GM21390 (cell line): ENCODE measurements at regions not wholly inside any gene's neighbourhood (a gene's known extent, or its start where the extent isn't known, plus 50 kb on each side); places are given as distances from the start of the nearest gene placed in this dataset.
A peak's percentile ranks its signal among the peaks of the same experiment; 100 is the strongest.

Experiments used
- ATAC-seq: cut with Tn5 transposase; IDR thresholded peaks from one replicate; pipeline ENCODE4 v1.9.1; 2021; ENCODE audit not compliant: unreplicated experiment

DNA sequence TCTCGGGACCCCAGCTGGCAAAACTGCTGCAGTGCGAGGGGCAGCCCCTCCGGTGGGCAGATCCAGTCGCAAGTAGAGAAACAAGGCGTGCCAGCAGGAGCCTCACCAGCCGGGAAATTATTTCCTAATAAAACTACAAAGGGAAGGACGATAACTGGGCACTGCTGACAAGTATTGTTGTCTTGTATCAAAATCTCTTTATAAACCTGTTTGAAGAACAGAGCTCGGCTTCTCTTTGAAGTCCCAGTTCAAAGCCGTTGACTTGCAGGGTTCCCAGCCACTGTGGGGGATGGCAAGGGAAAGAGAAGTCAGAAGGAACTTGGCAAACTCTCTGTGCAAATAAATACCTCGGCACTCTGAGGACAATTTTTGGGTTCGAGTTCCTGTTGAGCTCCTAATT lies 504.5 kb downstream of the CD83 start:
- ATAC-seq, result no peak

DNA sequence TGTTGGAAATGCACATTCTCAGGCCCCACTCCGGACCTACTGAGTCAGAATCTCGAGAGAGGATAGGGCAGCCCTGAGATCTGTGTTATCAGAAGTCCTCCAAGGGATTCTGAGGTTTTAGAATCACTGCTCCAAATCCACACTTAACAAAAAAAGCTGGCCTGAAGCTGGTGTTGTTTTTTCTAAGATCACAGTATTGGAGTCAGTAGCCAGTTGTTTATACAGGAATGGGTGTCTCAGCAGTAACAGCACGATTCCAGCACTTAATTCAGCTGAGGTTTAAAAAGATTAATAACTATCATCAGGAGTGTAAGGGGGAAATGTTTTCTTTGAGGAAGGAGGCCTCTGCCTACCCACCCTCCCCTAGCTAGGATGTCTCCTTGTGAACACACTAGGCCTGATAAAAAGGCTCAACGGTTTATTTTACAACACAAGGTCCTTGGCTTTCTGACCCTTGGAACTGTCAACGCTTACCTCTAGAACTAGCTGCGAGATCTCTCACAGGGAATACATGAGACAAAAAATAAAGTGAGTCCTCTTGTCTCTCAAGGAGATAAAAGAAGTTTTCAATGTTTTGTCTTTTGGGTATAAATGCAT lies 505.4 kb downstream of the CD83 start:
- ATAC-seq, result no peak

DNA sequence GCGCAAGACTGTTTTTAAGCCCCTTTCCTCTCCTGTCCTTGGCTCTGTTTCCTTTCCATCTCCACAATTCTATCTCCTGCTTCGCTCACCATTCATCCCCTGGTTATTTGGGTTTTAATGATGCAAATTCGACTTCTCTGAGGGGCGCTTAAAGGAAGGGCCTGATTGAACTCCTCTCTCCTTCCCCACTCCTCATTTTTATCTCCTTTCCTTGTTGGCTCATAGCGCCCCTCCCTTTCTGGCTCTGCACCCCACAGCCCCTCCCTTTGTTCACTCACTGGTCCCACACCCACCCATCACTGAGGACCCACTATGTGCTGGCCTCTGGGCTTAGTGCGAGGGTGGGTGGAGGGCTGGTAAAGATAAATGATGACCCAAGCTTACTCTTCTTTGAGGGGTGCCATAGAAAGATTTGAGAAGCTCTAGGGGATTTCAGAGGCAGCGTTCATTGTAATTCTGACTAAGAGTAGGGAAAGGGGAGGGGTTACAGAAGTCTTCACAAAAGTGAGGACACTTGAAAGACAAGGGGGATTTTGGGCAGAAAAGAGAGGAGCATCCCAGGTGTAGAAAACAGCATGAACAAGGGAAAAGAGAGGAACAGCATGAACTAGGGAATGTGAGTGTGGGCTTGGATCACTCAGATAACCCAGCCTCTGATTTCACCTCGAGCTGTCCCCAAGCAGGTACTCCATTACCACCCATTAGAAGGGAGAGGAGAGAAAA lies 507.8 kb downstream of the CD83 start:
- ATAC-seq, result no peak

DNA sequence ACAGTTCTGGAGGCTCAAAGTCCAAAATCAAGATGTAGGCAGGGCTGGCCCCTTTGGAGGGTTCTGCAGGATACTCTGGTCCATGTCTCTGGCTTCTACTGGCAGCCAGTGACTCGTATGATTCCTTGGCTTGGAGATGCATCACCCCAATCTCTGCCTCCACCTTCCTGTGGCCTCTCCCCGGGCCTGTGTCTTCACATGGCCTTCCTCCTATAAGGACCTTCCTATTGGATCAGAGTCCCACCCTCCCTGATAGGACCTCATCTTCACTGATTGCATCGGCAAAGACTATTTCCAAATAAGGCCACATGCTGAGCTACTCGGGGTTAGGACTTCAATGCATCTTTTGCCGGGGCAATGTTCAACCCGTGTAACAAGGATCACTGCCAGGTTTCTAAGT lies 509.0 kb downstream of the CD83 start:
- ATAC-seq, result no peak

DNA sequence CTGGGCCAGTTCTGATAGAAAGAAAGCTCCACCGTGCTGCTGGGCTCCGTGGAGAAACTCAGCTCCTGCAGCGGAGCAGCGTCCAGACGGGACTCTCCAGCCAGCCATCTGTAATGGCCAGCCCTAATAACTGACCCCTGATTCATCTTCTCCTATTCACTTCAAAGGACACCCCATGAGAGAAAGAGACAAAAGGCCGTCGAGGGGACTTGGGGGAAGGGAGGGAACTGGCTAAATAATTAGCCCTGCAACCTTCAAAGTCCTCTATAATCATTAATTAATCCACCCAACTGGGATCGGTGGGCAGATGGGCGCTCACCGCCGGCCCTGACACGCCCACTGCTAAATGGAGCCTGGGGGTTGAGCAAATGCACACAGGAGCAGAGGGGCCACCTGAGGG lies 512.4 kb downstream of the CD83 start:
- no peak for ATAC-seq

DNA sequence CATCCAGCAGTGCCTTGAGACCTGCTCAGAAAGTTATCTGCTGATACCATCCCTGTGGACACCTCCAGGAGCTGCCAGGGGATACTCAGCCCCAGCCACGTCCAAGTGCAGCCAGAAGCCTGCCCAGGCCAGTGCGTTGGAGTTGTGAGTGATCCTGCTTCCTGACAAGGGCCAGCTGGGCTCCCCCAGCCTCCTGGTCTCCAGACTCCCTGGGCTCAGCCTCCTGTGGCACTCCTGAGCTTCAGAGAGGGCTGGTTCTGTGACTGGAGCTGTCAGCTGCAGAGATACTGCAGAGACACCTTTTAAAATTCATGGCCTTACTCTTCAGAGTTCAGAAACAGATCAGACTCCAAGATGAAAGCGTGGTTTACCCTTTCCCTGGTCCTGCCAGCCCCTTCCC lies 515.9 kb downstream of the CD83 start:
- ATAC-seq, result no peak

DNA sequence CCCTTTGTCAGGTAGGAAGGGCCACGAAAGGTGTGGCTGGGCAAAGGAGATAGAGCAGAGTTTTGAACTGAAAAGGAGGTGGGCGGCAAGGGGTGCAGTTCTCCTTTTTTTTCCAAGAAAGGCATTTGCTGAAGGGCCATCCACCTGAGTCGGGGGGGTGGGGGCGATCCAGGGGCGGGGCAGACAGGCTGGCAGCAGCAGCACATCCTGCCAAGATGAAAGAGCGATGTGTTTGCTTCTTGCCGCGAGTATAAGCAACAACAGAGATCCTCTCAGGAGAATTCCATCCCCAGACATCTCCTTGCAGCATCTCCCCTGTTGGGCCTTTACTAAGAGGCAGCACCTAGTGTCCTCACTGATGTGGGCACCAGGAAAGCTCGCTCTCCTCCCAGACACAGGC lies 516.5 kb downstream of the CD83 start:
- no peak for ATAC-seq

DNA sequence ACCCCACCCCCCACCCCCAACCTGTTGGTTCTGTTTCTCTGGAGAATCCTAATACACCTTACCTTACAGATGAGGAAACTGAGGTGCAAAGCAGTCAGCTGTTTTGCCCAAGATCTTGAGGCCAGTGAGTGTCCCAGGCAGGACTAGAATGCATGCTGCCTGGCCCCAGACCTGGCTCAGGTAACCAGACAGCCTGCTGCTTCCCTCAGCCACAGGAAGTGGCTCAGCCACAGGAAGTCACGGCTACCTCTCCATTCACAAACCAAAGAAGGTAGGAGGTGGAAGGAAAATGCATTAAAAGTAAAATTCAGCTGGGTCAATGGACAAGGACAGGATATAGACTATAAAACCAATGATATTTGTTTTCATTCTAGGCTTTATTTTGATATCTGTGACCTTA lies 517.6 kb downstream of the CD83 start:
- no peak for ATAC-seq

DNA sequence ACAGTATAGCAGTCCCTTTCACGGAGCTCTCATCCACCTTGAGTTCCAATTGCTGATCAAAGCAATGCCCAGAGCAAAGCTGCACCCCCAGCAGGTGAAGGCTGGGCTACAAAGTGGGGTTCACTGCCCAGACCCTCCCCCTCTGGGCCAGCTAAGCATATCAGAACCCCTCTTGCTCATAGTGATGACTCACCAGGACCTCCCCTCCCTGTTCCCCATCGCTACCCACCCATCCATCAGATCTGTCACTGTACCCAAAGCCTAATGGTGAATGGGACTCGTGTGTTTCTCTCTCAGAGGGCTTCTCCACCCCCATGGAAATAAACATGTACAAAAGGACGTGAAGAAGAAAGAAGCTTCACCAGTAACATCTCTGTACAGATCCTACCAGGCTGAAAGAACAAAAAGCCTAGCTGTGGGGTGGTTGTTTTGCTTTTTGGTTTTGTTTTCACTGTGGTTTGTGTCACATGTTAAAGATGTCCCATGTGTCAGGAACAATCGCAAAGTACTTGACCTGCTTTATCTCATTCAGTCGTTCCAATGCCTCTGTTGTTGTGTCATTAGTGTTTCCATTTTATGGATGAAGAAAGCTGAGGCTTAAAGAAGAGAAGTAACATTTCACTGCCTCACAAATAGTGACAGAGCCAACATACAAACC lies 518.5 kb downstream of the CD83 start:
- peak; percentile 73 for ATAC-seq

DNA sequence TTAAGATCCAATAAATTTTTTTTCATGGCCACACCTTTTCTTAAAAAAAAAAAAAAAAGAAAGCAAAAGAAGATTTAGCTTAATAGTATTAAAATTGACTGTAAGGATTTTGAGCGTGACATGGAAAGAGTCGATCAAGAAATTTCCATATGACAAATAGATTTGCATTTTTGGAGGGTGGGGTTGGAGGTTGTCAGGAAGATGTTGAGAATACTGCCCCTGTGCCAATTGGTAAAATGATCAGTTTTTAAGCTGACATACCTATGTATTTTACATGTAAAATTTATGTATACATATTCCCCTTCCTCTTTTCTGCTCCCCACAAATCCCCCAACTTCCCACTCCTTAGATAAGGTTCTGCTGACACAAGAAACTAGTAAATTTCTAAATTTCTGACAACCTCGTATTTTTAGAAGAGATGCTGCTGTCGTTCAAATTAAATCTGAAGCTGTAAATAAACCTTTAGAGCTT lies 520.9 kb downstream of the CD83 start:
- ATAC-seq, result no peak

DNA sequence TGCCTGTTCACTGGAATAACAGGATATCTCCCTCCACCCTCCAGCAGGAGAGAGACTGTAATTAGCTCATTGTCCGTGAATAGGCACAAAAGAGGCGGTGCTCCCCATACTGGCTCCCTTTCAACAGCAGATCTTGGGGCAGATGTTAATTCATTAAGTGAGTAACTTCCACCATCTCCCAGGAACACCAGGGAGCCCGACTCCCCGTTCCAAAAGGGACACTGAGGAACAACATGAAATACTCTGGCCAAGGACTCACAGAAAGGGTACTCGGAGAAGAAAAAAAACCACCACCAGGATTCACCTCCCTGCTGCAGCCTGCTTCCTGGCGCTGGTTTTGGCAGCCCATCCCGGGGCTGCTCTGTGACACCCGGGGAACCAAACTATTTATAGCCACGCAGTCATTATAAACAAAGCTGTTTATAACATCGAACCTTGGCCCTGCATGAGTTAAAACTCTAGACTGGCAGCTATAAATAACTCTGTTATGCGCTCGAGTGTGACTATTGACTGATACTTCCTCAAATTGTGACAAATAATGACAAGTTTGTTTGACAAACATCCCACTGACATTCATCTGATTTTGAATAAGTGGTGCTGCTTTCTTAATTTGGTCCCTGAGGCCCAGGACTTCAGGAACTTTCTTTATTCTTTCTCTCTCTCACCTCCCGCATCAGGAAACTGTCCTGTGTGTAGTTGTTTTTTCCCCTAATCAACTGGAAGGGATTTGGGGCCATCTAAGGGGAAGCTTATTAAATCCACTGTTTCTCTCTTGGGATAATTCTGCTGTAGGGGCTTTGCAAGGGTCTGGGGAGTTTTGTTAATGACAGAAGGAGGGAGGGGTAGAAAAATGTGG lies 521.6 kb downstream of the CD83 start:
- ATAC-seq, result no peak

DNA sequence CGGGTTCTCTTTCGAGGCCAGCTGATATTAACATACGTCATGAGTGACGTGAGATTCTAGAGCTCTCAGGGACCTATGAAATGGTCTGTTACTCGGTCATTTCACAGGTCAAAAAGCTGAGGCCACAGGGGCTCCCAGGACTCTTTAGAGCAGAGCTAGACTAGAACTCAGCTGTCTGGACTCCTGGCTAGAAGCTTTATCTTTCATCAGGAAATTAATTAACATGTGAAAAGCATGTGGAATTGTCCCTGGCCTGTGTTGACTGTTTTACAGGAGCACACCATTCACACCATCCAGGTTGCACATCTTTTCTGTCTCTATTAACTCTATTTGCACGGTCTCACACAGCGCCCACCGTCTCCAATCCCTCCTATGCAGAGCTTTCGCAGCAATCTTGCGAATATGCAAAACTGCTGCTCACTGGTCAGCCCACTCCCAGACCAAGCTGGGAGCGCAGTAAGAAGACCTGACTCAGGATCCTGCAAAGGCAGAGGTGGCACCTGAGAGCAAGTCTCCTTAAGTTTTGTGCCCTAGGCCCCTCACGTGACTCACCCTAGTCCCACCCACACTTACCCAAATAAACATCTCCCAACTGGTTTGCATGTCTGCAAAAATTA lies 522.5 kb downstream of the CD83 start:
- ATAC-seq, result no peak

DNA sequence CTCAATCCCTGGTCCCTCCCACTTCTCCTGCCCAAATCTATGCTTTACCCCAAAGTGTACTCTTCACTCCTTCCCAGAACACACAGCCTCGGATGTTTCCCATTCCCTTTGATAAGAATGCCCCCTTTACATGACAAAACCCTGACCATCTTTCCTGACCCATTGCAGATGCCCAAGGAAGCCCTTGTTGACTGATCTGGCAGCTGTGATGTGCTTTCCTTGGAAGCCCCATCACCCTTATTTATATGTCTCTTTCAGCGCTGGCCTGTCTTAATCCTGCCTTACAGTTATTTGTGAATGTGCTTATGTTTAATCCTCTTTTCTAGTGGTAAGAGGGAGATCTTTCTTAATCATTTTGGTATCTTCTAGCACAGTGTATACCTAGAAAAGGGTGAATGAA lies 523.1 kb downstream of the CD83 start:
- no peak for ATAC-seq

DNA sequence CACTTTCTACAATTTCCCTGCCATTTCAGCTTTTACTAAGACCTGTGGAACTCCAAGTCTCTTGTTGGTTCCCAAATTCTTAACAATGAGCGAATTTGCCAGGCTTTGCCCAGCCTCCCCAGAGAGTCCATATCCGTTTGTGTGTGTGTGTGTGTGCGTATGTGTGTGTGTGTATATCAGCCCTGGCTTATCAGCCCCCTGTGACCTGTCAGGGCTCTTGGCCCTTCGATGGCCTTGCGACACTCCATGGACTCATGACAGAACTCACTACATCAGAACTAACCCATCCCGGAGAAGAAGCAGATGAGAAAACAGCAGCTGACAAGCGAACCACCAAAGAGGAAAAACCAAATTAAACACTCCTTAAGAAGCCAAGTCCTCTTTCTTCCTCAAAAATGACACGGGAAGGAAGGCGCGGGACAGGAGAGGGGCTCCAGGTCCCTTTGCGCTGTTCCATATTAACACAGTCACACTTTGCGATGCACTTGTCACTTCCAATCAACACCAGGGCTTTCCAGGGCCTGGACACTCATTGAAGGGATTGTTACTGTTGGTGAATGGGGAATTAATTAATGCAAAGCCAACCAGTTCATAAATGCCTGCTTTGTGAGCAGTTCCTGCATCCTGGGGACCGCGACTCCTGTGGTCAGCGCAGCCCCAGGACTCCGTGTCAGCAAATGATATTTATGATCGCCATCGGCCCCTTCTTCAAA lies 524.0 kb downstream of the CD83 start:
- ATAC-seq, result no peak

DNA sequence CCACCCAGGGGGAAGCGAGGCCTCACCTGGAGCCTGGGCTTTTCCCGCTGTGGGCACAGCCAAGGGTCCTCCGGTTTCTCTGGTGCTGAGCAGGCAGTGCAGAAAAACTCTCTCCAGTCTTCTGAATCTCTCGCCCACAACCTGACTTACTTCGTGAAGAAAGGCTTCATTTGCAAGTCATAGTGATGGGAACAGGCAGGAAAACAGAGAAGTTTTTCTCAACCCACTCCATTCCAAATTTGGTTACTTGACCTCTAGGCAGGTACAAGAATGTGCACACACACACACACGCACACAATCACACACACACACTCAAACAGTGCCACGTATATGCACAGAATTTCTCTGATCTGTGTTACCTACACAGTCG lies 524.5 kb downstream of the CD83 start:
- ATAC-seq, result no peak

DNA sequence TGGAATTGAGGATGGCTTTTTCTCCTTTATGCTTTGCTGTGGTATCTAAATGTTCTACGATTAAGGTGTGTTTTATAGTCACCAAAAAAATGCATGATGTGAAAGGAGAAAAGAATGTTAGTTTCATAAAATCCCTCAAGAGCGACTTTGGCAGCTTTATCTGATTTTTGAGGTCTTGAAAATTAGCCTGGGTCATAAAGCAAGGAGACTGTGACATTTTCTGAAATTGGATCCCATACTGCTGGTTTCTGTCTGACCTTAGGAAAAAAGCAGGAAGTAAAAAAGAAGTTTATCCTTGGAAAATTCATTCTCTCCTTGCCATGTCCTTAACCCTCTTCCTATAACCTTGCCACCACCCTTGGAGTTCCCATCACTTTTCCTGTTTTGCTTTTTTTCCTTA lies 525.3 kb downstream of the CD83 start:
- ATAC-seq, result no peak

DNA sequence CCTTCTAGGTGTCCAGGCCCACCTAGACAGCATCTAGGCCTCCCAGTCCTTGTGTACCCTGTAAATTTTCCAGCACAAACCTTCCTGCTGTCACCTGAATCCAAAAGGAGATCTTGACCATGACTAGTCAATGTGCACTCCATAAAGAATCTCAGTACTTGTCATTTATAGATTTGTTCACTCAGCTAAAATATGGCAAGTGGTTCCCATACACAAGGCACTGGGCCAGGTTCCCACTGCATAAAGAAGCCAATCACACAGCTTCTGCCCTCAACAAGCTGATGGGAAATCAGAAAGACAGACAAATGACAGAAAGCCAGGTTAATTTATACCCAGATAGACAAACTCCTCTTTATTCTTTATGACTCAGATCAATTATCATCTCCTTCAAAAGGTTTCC lies 526.8 kb downstream of the CD83 start:
- no peak for ATAC-seq

DNA sequence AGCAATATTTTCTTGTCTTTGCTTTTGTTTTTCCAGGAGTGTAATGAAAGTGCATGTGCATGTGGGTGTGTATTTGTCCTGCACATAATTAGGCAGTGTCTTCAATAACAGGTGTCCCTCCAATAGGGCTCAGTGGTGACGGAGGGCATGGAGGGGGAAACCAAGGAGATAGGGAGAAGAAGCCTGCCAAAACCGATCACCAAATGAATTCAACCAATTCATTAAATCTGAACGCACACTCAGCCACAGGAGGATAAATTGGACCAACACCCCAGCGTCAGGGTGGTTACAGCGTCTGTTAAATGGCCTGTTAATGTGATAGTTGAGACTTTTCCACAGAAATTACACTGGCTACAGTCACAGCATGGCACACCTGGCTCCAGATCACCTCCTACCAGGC lies 527.6 kb downstream of the CD83 start:
- ATAC-seq, result no peak

DNA sequence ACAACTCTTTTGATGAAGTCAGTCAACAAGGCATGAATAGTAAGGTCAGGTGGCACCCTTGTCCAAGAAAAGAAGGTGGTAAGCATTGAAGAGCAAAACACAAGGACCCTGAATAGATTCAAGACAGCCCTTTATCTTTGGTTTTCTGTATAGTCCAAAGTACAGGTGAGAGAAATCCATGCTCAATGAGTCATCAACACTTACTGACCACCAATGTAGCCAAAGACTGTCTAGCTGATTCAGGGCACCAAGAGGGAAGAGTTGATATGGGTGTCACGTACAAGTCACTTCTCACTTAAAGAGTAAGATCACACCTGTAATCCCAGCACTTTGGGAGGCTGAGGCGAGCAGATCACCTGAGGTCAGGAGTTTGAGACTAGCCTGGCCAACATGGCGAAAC lies 528.3 kb downstream of the CD83 start:
- ATAC-seq, result no peak

DNA sequence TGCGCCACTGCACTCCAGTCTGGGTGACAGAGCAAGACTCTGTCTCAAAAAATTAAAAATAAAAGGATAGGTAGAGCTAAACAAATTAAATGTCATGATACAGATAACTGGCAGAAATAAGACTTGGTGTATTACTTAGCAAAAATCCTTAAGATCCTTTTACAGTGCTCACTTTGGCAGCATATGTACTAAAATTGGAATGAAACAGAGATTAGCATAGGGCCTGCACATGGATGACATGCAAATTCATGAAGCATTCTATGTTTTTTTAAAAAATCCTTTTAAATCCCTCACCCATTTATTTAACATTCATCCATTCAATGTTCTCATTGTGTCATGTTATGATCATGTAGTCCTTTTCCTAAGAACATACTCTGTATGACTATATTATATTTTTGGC lies 528.8 kb downstream of the CD83 start:
- no peak for ATAC-seq

DNA sequence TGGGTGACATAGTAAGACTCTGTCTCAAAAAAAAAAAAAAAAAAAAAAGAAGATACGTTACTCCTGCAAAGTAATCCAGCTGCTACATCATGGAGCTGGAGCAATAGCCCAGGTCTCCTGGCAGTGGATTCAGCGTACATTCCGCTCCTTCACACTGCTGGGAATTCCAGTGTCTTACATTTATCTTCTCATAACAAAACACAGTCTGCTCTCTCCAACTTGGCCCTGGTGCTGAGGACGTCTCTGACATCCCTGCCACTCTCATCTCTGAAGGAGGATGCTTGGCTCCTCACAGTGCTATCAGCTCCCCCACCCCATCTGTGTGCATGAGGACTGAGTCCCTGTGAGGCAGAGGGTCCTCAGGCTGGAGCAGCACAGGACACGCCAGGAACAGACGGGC lies 529.8 kb downstream of the CD83 start:
- no peak for ATAC-seq
